Muscle of leg (tissue), 3 donors: ENCODE measurements at regions not wholly inside any gene's neighbourhood (a gene's known extent, or its start where the extent isn't known, plus 50 kb on each side); places are given as distances from the start of the nearest gene placed in this dataset.
"Not testable (repeated sequence)": the region's sequence is repeated elsewhere in the genome, so short reads cannot be mapped to it uniquely, and the experiment has no call there.

Experiments
- DNase-seq: peaks from one replicate; pipeline ENCODE4 v3.0.0; 2013
- H3K27ac ChIP-seq: one replicate; pipeline ENCODE4 v1.5.1; 2013; ENCODE audit warnings: mild to moderate bottlenecking, low read length, control low read depth
- H3K27me3 ChIP-seq: one replicate; pipeline ENCODE4 v1.6.1; 2013; ENCODE audit warnings: low read length; ENCODE audit not compliant: control insufficient read depth, insufficient read depth
- H3K36me3 ChIP-seq: one replicate; pipeline ENCODE4 v1.6.1; 2013; ENCODE audit warnings: low read length; ENCODE audit not compliant: control insufficient read depth, insufficient read depth
- H3K4me1 ChIP-seq: one replicate; pipeline ENCODE4 v1.6.1; 2013; ENCODE audit warnings: low read length; ENCODE audit not compliant: control insufficient read depth, insufficient read depth
- H3K4me3 ChIP-seq: one replicate; pipeline ENCODE4 v1.5.1; 2013; ENCODE audit warnings: low read length, control low read depth
- H3K9me3 ChIP-seq: replicated peaks from 2 replicates; pipeline ENCODE4 v1.6.1; 2013; ENCODE audit warnings: low read depth, low read length; ENCODE audit not compliant: control insufficient read depth
- WGBS: methylation state at CpG from one replicate; pipeline ENCODE4 v1.1.5; 2013; ENCODE audit warnings: missing lambda C conversion rate; ENCODE audit not compliant: insufficient coverage; 5-methylcytosine and 5-hydroxymethylcytosine counted together

DNA sequence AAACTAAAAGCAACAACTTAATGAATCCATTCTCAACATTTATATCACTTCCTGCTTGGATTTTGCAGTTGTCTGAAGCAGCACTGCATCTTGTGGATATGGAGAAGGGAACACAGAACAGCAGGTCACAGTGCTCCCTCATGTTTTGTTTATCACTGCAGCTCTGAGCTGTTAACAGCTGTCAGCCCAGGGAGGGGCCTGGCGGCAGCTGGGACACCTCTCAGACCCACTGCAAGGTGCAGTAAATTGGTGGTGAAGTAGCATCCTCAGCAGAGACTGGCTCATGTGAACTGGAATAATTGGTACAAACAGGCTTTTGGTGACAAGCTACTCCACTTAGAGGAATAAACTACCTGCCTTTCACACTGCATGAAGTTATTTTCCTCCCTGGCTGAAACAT lies 170.4 kb downstream of the LIG4 start:
- Histone ChIP-seq H3K27me3 (no peaks in the 10 kb centered on the region), H3K36me3 (no peaks in the 10 kb centered on the region), H3K27ac (no peak overlapping the region), H3K9me3 (no peaks in the 10 kb centered on the region), H3K4me1 (no peaks in the 10 kb centered on the region), H3K4me3 (no peak overlapping the region)
- no CpG with 5 or more reads among the region's 1 CpG for WGBS
- no peak for DNase-seq

GRCh38 chr13:108042866-108043265 lies 172.5 kb downstream of the LIG4 start:
- not testable (repeated sequence) for DNase-seq, H3K4me1 ChIP-seq, H3K36me3 ChIP-seq, H3K4me3 ChIP-seq, H3K9me3 ChIP-seq, H3K27me3 ChIP-seq, H3K27ac ChIP-seq
- 67% methylated on average over 1 of the region's 6 CpGs for WGBS

DNA sequence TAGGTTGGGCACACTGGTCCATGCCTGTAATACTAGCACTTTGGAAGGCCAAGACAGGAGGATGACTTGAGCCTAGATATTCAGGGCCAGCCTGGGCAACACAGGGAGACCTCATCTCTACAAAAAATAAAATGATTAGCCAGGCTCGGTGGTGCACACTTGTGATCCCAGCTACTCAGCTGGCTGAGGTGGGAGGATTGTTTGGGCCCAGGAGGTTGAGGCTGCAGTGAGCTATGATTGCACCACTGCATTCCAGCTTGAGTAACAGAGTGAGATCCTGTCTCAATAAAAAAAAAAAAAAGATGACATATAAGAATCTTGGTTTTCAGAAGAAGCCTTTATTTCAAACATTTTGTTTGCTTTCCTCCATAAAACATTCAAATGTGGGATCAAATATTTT lies 178.0 kb downstream of the LIG4 start:
- no CpG with 5 or more reads among the region's 1 CpG for WGBS
- DNase-seq, result no peak
- Histone ChIP-seq H3K9me3 (no peaks in the 10 kb centered on the region), H3K4me1 (no peaks in the 10 kb centered on the region), H3K36me3 (no peaks in the 10 kb centered on the region), H3K4me3 (no peak overlapping the region), H3K27ac (no peak overlapping the region), H3K27me3 (no peaks in the 10 kb centered on the region)

DNA sequence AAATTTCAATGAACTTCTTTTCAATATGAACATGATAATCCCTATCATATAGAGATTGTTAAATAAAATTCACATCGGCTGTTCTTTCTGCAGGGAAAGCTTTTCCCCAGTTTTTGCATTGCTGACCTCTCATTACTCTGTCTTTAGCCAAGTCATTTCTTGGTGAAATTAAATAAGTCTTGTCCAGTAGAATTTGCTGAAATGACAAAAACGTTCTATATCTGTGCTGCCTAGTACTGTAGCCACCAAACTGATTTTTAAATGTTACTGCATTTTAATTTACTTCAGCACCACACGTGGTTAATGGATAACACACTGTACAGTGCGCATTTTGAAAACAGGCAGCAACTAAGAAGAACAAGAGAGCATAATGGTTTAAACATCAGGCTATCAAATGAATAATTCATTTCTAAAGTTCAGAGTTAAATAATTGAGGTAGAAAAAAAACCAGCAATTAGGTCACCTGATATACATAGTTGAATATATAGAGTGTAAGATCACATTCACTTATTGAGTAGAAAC lies 178.9 kb downstream of the LIG4 start:
- no peak for DNase-seq
- Histone ChIP-seq H3K9me3 (no peaks in the 10 kb centered on the region), H3K27ac (no peak overlapping the region), H3K4me1 (no peaks in the 10 kb centered on the region), H3K36me3 (no peaks in the 10 kb centered on the region), H3K27me3 (no peaks in the 10 kb centered on the region), H3K4me3 (no peak overlapping the region)
- WGBS, result 40% methylated on average over 1 of the region's 4 CpGs

- H3K4me1 ChIP-seq, result no peaks in the 10 kb centered on the region
- H3K36me3 ChIP-seq, result no peaks in the 10 kb centered on the region
- no peaks in the 10 kb centered on the region for H3K9me3 ChIP-seq
- no peak overlapping the region for H3K4me3 ChIP-seq
- DNase-seq, result no peak
- no peak overlapping the region for H3K27ac ChIP-seq
- H3K27me3 ChIP-seq, result no peaks in the 10 kb centered on the region
- 75% methylated on average over 1 of the region's 5 CpGs for WGBS
These were observed 180.4 kb downstream of the LIG4 start for GRCh38 chr13:108034909-108035410.

DNA sequence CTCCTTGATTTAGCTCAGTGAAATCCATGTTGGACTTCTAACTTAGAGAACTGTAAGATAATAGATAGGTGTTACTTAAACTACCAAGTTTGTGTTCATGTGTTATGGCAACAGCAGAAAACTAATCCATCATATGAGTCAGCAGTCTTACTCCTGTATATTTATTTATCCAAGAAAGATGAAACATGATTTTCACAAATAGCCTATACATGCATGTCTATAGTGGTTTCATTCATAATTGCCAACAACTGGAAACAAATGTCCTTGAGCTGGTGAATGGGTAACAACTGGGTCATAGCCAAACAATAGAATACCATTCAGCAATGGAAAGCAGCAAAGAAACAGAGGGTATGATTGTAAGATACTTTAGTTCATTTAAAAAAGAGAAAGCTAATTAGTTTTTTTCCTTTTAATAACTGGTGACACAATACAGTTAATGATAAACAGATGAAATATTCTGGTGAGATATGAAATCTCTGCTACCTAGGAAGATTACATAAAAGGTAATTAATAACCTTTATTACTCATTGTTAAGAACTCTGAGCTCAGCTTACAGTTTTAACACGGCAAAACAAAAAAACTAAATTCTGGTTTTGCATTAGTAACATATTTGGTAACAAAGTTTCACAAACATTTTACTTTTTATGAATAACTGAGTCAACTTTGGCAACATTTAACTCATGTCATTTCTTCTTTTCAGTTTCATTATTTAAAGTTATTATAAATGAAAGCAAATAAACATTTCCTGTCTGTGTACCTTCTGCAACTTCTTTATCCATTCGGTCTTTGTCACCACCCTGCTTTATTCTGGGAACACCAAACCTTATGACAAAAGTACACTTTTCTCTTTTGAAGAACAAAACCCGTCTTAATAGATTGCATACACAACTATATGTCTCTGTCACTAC lies 181.3 kb downstream of the LIG4 start:
- Histone ChIP-seq H3K27me3 (no peaks in the 10 kb centered on the region), H3K36me3 (no peaks in the 10 kb centered on the region), H3K4me1 (no peaks in the 10 kb centered on the region), H3K4me3 (no peak overlapping the region), H3K9me3 (no peaks in the 10 kb centered on the region), H3K27ac (no peak overlapping the region)
- WGBS, result 79% methylated on average over 2 of the region's 3 CpGs
- no peak for DNase-seq

DNA sequence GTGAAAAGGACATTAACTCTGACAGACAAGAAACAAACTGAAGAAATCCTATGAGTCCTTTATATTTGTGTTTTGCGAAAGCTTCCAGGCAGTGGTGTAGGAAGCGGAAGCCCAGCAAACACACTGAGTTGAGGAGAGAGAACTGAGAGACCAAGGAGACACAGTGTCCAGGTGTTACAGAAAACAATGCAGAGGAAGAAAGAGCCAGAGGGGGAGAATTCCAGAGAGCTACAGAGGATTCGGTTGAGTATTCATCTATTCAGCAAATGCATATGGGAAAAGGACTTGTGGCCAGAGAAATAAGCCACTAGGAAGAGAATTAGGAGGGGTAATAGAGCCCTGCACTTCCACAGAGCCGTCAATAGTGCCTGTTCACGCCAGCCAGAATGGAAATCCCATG lies 183.5 kb downstream of the LIG4 start:
- 68% methylated on average over 4 of the region's 5 CpGs for WGBS

DNA sequence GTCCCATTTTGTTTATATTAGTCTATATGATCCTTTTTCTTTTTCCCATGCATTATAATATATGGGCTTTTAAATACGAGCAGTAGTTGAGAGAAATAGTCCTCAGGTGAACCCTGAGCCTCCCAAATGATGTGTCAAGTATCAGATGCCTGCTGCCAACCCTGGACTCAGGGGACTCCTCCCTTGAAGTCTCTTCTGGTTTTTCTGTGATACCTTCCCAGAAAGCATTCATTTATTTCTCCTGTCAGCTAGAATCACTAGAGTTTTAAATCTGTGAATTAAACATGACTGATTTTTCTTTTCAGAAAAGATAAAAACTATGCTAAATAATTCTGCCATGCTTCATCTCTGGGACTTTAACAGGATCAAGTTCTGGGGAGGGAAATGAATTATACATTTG lies 184.6 kb downstream of the LIG4 start:
- Histone ChIP-seq H3K27ac (no peak overlapping the region), H3K9me3 (no peaks in the 10 kb centered on the region), H3K36me3 (no peaks in the 10 kb centered on the region), H3K27me3 (no peaks in the 10 kb centered on the region), H3K4me3 (no peak overlapping the region), H3K4me1 (no peaks in the 10 kb centered on the region)
- WGBS, result no CpG with 5 or more reads among the region's 1 CpG
- no peak for DNase-seq

More for the DNA sequence above, 183.5 kb downstream of the LIG4 start:
- no peaks in the 10 kb centered on the region for H3K27me3 ChIP-seq
- H3K4me3 ChIP-seq, result no peak overlapping the region
- H3K36me3 ChIP-seq, result no peaks in the 10 kb centered on the region
- DNase-seq, result no peak
- H3K27ac ChIP-seq, result no peak overlapping the region
- no peaks in the 10 kb centered on the region for H3K9me3 ChIP-seq
- H3K4me1 ChIP-seq, result no peaks in the 10 kb centered on the region

GRCh38 chr13:108026680-108027410 lies 188.5 kb downstream of the LIG4 start:
- no peaks in the 10 kb centered on the region for H3K27me3 ChIP-seq
- no peak overlapping the region for H3K27ac ChIP-seq
- H3K4me3 ChIP-seq, result no peak overlapping the region
- H3K36me3 ChIP-seq, result no peaks in the 10 kb centered on the region
- H3K4me1 ChIP-seq, result no peaks in the 10 kb centered on the region
- WGBS, result no CpG with 5 or more reads among the region's 3 CpGs
- DNase-seq, result no peak
- no peaks in the 10 kb centered on the region for H3K9me3 ChIP-seq

- Histone ChIP-seq H3K27ac (no peak overlapping the region), H3K9me3 (peaks cover 6% of the 10 kb centered on the region), H3K4me3 (no peak overlapping the region), H3K4me1 (no peaks in the 10 kb centered on the region), H3K36me3 (no peaks in the 10 kb centered on the region), H3K27me3 (no peaks in the 10 kb centered on the region)
- 75% methylated on average over 3 of the region's 4 CpGs for WGBS
- no peak for DNase-seq
These were observed 195.3 kb downstream of the LIG4 start for GRCh38 chr13:108020027-108020426.
